Choroid plexus epithelial cell (primary cell): ENCODE measurements at regions not wholly inside any gene's neighbourhood (a gene's known extent, or its start where the extent isn't known, plus 50 kb on each side); places are given as distances from the start of the nearest gene placed in this dataset.

Experiments used
- DNase-seq: peaks from one replicate; pipeline ENCODE4 v3.0.0-alpha.2; 2010; ENCODE audit warnings: low read depth
- H3K4me3 ChIP-seq: 2 replicates; pipeline ENCODE4 v1.5.1; 2011; ENCODE audit warnings: low read depth, mild to moderate bottlenecking, control low read depth, low read length, moderate library complexity
- TF ChIP-seq, protein P1 (sequence below): conservative IDR thresholded peaks from 2 replicates; pipeline ENCODE4 v1.5.1; 2011; ENCODE audit warnings: low read depth, mild to moderate bottlenecking, control low read depth, inconsistent platforms, low read length, moderate library complexity

GRCh38 chr6:130565696-130566095, 199.9 kb downstream of the TMEM200A start:
- TF ChIP-seq, protein P1, sequence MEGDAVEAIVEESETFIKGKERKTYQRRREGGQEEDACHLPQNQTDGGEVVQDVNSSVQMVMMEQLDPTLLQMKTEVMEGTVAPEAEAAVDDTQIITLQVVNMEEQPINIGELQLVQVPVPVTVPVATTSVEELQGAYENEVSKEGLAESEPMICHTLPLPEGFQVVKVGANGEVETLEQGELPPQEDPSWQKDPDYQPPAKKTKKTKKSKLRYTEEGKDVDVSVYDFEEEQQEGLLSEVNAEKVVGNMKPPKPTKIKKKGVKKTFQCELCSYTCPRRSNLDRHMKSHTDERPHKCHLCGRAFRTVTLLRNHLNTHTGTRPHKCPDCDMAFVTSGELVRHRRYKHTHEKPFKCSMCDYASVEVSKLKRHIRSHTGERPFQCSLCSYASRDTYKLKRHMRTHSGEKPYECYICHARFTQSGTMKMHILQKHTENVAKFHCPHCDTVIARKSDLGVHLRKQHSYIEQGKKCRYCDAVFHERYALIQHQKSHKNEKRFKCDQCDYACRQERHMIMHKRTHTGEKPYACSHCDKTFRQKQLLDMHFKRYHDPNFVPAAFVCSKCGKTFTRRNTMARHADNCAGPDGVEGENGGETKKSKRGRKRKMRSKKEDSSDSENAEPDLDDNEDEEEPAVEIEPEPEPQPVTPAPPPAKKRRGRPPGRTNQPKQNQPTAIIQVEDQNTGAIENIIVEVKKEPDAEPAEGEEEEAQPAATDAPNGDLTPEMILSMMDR: no peak
- no peak overlapping the region for H3K4me3 ChIP-seq
- DNase-seq: no peak

DNA sequence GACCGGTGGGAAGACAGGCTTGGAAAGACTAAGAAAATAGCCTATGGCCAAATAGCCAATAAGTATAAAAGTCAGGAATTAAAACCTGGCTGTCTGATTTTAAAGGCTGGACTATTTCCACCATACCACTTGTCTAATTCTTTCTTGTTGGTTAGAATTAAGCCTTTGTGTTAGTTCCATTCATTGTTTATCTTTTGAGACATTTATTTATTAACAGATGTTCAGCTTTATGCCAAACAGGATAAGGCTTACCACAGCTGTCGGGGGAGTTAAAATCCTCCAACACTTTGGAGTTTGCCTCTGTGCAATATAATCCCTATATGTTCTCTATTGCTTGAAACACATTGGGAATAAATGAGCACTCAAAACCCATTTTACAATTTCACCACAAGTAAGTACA, 208.3 kb downstream of the TMEM200A start:
- H3K4me3 ChIP-seq: no peak overlapping the region
- DNase-seq: no peak
- TF ChIP-seq, protein P1: no peak

DNA sequence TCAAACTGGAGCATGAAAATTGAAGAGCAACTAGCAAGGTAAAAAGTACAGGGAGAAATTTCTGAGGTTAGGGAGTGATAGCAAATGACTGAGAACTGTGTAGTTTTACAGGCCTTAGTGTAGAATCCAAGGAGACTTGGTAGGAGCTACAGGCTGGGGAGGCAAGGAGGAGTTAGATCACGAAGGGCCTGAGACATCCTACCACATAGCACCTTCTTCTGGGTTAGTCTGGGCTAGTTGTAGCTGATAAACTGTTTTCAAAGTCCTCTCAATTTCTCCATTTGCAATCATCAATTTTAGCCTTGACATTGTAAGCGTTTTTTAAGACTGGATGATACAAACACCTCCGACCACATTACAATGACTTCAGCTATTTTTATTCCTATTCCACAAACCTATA, 209.7 kb downstream of the TMEM200A start:
- TF ChIP-seq, protein P1: no peak
- no peak for DNase-seq
- H3K4me3 ChIP-seq: no peak overlapping the region

GRCh38 chr6:130575971-130576370, 210.2 kb downstream of the TMEM200A start:
- TF ChIP-seq, protein P1: no peak
- no peak overlapping the region for H3K4me3 ChIP-seq
- no peak for DNase-seq

DNA sequence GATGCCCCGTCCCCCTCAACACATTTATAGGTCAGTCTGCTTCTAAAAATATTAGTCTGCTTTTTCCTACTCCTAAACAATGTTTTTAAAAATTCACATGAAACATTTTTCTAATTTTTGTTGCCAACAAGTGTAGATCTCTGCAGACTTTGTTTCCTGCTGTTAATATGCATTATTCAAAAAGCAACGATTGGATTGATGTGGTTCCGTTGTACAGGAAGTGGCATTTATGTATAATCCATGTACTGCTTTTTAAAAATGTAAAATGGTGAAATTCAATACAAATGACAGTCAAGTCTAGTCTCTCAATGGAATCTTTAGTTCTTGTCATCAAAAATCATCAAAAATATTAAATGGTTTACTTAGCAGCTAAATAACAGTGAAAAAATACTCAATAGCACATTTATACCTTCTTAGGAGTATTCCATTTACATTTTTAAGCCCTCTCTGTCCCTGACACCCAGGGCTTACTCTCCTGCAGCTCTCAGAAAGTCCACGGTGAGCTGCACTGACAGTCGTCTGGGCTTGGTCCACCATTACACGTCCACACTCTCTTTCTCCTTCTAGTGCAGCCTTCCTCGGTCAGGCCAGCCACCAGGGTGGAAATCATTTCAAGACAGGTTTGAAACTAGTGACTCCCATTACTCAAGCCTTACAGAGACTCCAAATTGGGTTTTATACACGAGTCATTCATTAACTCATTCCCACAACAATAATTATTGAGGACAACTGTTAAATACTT, 211.5 kb downstream of the TMEM200A start:
- TF ChIP-seq, protein P1: no peak
- no peak overlapping the region for H3K4me3 ChIP-seq
- DNase-seq: no peak

GRCh38 chr6:130578713-130579112, 212.9 kb downstream of the TMEM200A start:
- H3K4me3 ChIP-seq: no peak overlapping the region
- DNase-seq: no peak
- TF ChIP-seq, protein P1: no peak

- no peak overlapping the region for H3K4me3 ChIP-seq
- TF ChIP-seq, protein P1: no peak
- DNase-seq: no peak
Observed at GRCh38 chr6:130583268-130583667, 217.5 kb downstream of the TMEM200A start.
